Kasumi-1 (cell line): ENCODE measurements at regions not wholly inside any gene's neighbourhood (a gene's known extent, or its start where the extent isn't known, plus 50 kb on each side); places are given as distances from the start of the nearest gene placed in this dataset.

Source experiments
- DNase-seq, 2 experiments: peaks; one replicate each; lab custom pipeline; 2025; lab: John Stamatoyannopoulos, UW

DNA sequence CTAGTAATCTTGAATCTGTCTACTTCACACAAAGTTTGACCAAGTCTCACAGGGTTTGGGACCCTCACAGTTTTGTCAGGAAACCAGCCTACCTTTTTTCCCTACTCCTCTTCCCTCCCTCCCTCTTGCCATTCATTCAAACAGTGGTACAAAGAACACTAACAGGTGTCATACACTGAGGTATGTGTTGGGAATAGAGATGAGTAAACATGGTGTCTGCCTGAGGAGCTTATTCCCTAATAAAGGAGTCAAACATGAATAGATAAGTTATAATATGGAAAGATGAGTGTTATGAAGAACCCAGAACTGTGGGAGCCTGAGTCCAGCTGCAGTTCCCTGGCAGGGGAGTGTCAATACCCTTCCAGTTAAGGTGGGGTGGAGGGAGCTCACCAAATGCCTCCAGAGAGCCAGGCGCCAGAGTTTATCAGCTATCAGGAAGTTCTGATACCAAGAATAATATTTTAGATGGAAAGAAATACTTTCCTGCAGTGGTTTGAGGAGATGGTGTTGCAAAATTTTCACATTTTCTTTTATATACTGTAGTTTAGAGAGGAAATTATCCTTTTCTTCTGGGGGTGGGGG, 183.4 kb upstream of the NR3C1 start:
- DNase-seq = no peak

- no peak for DNase-seq
These were observed 182.5 kb upstream of the NR3C1 start for GRCh38 chr5:143585970-143586369.

GRCh38 chr5:143583409-143583808, 179.9 kb upstream of the NR3C1 start:
- DNase-seq = no peak

DNA sequence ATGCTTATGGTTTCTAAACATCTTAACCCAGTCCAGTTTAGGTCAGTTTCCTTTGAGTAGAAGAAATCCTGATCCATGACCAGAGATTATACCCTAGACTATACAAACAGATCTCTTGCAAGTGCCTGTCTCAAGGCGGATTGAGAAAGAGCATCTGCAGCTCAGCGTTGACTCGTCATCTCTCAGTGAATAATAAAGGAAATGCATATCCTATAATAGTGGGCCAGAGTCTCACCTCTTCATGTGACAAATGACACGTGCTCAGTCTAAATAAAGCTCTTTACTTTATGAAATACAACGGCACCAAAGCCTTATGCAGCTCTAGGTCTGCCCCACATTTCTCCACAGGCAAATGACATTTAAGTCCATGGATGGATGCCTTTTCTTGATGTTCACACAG, 179.4 kb upstream of the NR3C1 start:
- DNase-seq = no peak

DNA sequence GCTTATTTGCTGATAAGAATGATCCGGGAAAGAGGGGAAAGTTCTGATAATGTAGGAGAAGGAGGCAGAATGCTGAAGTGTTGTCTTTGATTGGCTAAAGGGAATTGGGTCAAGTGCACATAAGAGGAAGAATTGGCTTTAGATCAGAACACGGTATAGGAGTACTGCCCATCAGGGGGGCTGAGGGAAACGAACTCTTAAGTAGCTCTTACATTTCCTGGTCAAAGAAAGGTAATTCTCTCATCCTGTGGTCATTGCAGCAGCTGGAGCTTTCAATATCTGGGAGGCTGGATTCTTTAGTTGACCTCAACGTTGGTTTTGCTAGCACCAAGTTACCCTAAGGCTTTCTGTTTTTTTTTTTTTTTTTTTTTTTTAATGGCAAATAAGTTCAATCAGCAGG, 178.7 kb upstream of the NR3C1 start:
- DNase-seq = no peak

GRCh38 chr5:143581649-143582048, 178.2 kb upstream of the NR3C1 start:
- no peak for DNase-seq

DNA sequence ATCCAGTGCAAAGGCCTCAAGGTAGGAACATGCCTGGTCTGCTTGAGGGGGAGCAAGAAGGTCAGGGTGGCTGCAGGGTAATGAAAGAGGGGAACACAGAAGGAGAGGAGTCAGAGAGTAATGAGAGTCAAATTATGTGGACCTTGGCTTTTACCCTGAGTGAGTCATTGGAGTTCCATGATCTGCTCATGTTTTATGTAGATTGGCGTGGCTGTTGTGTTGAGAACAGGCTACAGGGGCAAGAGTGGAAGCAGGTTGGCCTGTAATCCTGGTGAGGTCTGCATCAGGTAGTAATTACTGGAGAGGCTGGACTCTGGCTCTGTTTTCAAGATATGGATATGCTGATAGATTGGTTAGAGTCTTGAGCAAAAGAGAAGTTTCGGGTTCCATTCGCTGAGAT, 177.7 kb upstream of the NR3C1 start:
- DNase-seq = no peak

DNA sequence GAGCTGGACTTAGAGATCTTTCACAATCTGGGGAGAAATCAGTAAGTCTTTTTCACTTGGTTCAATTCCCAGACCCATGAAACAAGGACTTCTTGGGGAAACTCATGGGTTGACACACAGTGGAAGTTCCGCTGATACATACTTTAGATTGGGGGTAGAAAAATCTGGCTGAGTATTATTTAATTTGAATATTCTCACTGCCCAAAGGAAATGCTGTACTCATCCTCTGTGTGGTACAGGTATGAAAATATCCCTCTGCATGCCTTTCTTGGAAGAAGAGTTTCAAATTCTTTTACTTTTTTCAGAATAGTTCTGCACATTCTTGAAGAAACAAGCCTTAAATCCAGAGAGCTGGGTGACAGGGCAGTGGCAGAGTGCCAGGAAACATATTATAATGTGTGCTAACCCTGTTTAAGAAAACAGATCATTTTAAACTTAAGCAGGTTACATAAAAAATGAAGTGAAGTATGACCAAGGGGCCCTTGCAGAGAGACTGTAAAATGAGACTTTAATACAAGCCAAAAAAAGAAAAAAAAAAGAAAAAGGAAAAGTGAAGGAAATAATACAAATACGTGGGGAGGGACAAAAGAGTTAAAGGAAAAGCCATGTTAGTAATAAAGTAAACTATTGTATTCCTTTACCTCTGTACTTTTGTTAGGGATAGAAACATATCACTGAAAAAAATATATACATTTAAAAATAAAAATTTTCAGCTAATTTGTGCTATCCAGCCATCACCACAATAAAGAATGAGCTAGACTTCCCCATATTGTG, 173.4 kb upstream of the NR3C1 start:
- DNase-seq = no peak

- no peak for DNase-seq
These were observed 171.8 kb upstream of the NR3C1 start for GRCh38 chr5:143575286-143575685.

DNA sequence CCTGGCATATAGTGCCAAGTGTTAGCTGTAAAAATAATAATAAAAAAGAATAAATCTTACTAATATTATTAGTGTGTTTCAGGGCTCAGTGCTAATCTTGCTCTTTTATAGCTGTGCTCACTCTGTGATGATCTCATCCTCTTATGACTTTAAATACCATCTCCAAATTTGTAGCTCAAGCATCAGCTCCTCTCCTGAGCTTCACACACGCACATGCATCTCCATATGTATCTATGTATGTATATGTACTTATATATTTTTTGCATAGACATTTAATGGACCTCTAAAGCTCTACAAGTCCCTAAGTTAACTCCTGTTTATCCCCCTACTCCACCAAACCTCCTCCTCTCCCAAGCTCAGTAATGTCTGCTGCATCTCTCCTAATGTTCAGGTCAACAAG, 170.8 kb upstream of the NR3C1 start:
- no peak for DNase-seq

- DNase-seq = no peak
These were observed 170.2 kb upstream of the NR3C1 start for GRCh38 chr5:143573568-143574170.

DNA sequence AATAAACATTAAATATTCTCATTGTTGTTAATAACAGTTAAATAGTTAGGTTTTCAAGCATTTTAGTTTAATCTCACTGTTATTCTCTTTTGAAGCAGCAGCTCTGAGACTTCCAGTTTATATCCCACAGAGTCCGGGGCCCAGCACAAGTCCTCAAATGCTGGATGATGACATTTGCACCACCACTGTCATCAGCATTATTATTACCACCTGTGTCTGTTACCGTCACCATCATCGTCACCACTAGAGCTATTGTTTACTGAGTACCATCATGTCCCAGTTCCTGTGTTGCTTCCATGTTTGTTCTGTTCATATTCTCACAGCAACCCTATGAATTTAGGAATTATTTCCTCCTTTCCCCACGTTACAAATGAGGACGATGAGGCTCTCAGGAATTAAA, 169.2 kb upstream of the NR3C1 start:
- no peak for DNase-seq

DNA sequence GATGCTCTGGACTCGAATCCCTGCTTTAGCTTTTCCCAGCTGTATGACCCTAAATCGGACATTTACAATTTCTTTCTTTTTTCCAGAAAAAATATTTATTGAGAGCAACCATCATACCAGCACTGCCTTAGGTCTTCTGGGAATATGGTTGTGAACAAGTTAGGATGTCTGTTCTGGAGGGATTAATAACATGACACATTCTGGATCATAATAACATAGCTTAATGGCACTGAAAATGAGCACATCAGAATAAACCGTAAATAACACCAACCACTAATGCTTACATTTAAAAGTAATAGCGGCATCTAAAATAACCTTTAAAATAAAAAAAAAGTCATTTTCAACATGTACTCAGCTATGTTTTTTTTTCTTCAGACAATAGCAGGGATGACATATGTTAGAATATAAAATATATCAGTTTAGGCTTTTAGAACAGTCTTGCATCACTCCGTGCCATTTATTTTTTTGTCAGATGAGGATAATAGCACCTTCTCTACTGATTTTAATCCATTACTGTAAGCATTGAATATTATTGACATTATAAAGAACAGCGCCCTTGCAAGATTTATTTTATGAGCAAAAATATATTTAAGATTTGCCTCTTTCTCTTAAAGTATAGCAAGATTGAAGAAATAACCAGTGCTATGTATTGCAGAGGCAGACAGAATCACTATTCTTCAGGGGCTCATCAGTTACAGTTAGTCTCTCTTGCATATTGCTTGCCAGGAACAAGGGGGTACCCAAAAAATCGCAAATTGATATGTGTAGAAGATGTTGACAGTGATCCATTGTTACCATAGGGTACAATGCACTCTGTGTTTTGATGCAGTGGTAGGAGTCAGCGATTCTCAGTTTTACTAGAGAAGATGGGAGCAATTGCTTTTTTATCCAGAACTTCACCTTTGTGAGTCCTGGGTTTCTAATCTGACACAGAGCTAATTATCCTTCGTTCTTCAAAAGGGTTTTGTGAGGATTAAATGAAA, 168.4 kb upstream of the NR3C1 start:
- no peak for DNase-seq

GRCh38 chr5:143570989-143571388, 167.5 kb upstream of the NR3C1 start:
- DNase-seq = no peak

- no peak for DNase-seq
These were observed 166.5 kb upstream of the NR3C1 start for GRCh38 chr5:143569722-143570567.

- no peak for DNase-seq
These were observed 165.8 kb upstream of the NR3C1 start for GRCh38 chr5:143569213-143569701.

GRCh38 chr5:143567583-143568504, 164.4 kb upstream of the NR3C1 start:
- DNase-seq = no peak

DNA sequence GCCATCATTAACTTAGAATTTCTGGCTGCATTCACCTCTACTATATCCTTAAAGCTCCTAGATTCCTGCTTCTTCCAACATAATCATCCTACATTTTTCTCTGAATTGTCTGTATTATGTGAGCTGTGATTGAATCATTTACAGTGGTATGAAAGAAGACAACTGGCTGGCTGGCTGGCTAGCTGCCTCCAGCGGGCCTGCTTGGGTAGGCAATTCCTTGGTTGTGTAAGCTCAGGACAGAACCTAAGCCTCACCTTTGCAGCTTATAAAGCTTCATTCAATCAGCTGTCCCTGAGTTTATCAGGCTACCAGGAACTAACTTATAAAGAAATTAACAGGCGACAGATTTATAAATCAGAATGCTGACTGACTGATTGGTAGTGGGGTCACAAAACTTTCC, 162.7 kb upstream of the NR3C1 start:
- no peak for DNase-seq

DNA sequence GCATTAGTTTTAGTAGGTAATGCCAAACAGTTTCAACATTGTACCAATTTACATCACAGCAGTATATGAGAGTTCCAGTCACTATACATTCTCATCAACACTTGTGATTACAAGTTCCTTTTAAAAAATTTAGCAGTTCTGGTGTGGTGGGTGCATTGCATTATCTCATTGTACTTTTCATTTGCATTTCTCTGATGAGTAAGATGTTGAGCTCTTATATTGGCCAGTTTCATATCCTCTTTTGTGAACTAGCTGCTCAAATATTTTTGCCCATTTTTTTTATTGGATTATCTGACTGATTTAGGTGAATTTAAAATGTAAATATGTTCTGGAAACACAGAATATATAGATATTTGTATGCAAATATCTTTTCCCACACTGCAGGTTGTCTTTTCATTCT, 160.9 kb upstream of the NR3C1 start:
- no peak for DNase-seq

DNA sequence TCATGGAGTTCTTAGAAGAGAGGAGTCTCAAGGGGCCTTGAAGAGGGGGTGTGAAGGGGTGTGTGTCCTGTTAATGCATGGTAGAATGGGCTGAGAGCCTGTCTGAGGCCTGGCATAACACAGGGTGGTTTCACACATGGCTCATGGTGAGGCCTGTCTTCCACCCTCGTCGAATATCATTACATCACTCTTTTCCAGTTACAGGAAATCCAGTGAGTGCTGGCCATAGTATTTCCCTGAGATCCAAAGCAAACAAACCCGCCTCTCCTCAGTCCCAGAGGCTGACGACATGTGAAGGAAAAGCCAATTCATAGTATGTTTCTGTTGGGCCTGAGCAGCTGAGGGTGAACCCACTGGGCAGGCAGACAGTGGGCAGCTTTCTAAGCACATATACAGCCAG, 159.4 kb upstream of the NR3C1 start:
- DNase-seq = no peak
